BJ (cell line): ENCODE measurements at regions not wholly inside any gene's neighbourhood (a gene's known extent, or its start where the extent isn't known, plus 50 kb on each side); places are given as distances from the start of the nearest gene placed in this dataset.

ENCODE experiments used
- CTCF ChIA-PET: fragments of 350-600 bp; formaldehyde crosslinking; extraction: SDS; loops from one replicate; lab custom pipeline; 2021; ENCODE audit warnings: antibody characterized with exemption, inconsistent platforms; lab: Yijun Ruan, JAX
- POLR2A ChIA-PET: fragments of 300-600 bp; sonication (Branson Sonifier 250); formaldehyde crosslinking; extraction: SDS; loops from one replicate; lab custom pipeline; 2021; ENCODE audit warnings: antibody characterized with exemption; lab: Charles Lee
- DNase-seq: peaks from one replicate; pipeline ENCODE4 v3.0.0-alpha.2; 2011; ENCODE audit warnings: low read depth
- H3K27me3 ChIP-seq: 2 replicates; pipeline ENCODE4 v1.6.0; 2011; ENCODE audit warnings: low read length; ENCODE audit not compliant: control insufficient read depth, insufficient read depth
- H3K36me3 ChIP-seq: 2 replicates; pipeline ENCODE4 v1.5.1; 2011; ENCODE audit warnings: low read length; ENCODE audit not compliant: control insufficient read depth, insufficient read depth
- H3K4me3 ChIP-seq: 2 replicates; pipeline ENCODE4 v1.5.1; 2011; ENCODE audit warnings: low read depth, mild to moderate bottlenecking, control low read depth, low read length
- CTCF ChIP-seq: IDR thresholded peaks from 2 replicates; pipeline ENCODE4 v1.5.1; 2011; ENCODE audit warnings: low read depth, mild to moderate bottlenecking, control low read depth, inconsistent platforms, low read length, moderate library complexity; ENCODE audit not compliant: insufficient read depth

GRCh38 chr4:115331241-115331640 lies 217.8 kb upstream of the NDST4 start:
- ChIA-PET POLR2A (no interaction called here), CTCF (no interaction called here)
- no peak for TF ChIP-seq CTCF

GRCh38 chr4:115325836-115326235 lies 212.4 kb upstream of the NDST4 start:
- no peak for TF ChIP-seq CTCF
- DNase-seq, result no peak
- no peaks in the 10 kb centered on the region for H3K36me3 ChIP-seq
- POLR2A ChIA-PET, result no interaction called here
- CTCF ChIA-PET, result no interaction called here
- no peaks in the 10 kb centered on the region for H3K27me3 ChIP-seq
- no peak overlapping the region for H3K4me3 ChIP-seq

More at GRCh38 chr4:115331241-115331640, 217.8 kb upstream of the NDST4 start:
- no peak overlapping the region for H3K4me3 ChIP-seq
- no peaks in the 10 kb centered on the region for H3K36me3 ChIP-seq
- H3K27me3 ChIP-seq, result no peaks in the 10 kb centered on the region
- DNase-seq, result no peak

GRCh38 chr4:115323106-115323707 lies 209.8 kb upstream of the NDST4 start:
- no peak for TF ChIP-seq CTCF
- peak; percentile 35 for DNase-seq
- Histone ChIP-seq H3K36me3 (no peaks in the 10 kb centered on the region), H3K4me3 (no peak overlapping the region), H3K27me3 (no peaks in the 10 kb centered on the region)
- ChIA-PET CTCF (no interaction called here), POLR2A (no interaction called here)

- no peak for TF ChIP-seq CTCF
- DNase-seq, result no peak
- Histone ChIP-seq H3K36me3 (no peaks in the 10 kb centered on the region), H3K27me3 (no peaks in the 10 kb centered on the region), H3K4me3 (no peak overlapping the region)
- ChIA-PET CTCF (no interaction called here), POLR2A (no interaction called here)
These were observed 201.8 kb upstream of the NDST4 start for GRCh38 chr4:115315182-115315581.

GRCh38 chr4:115310641-115311040 lies 197.2 kb upstream of the NDST4 start:
- ChIA-PET POLR2A (no interaction called here), CTCF (no interaction called here)
- H3K27me3 ChIP-seq, result no peaks in the 10 kb centered on the region
- TF ChIP-seq CTCF, result no peak
- DNase-seq, result no peak
- H3K4me3 ChIP-seq, result no peak overlapping the region
- H3K36me3 ChIP-seq, result no peaks in the 10 kb centered on the region
